Gastrocnemius medialis (tissue), 4 donors: ENCODE measurements at regions not wholly inside any gene's neighbourhood (a gene's known extent, or its start where the extent isn't known, plus 50 kb on each side); places are given as distances from the start of the nearest gene placed in this dataset.

Experiments used
- POLR2A ChIP-seq, 2 donors: fragments of 450-650 bp; IDR thresholded peaks; one replicate each; pipeline ENCODE4 v1.6.1; 2017; ENCODE audit warnings: antibody characterized with exemption in 2 of 2, mild to moderate bottlenecking in 2 of 2, moderate library complexity in 2 of 2
- TF ChIP-seq, protein P1 (sequence below), 5 experiments: fragments of 450-650 bp in 3 of 5; fragments of 200-600 bp in 2 of 5; sonication (generic) in 2 of 5; IDR thresholded peaks in 4 of 5; conservative IDR thresholded peaks in 1 of 5; 1 replicate in 4 of 5; 2 replicates in 1 of 5; pipeline ENCODE4 v1.5.1; 2016 to 2019; ENCODE audit warnings: antibody characterized with exemption in 5 of 5, mild to moderate bottlenecking in 3 of 5, moderate library complexity in 3 of 5

DNA sequence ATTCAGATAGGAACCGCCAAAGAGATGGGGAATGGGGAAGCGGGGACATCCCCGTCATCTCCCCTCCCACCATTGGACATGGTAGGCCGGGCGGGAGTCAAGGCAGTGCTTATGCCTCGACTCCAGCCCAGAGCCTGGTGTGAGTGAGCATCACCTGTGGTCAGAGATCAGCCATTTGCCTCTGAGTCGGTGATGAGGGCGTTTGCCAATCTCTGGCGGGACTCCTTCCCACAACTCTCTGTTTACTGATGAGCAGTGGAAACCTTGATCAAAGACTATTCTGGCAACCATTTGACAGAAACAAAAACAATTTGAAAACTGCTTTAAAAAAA is 63.9 kb upstream of the HES1 start:
- TF ChIP-seq, protein P1, sequence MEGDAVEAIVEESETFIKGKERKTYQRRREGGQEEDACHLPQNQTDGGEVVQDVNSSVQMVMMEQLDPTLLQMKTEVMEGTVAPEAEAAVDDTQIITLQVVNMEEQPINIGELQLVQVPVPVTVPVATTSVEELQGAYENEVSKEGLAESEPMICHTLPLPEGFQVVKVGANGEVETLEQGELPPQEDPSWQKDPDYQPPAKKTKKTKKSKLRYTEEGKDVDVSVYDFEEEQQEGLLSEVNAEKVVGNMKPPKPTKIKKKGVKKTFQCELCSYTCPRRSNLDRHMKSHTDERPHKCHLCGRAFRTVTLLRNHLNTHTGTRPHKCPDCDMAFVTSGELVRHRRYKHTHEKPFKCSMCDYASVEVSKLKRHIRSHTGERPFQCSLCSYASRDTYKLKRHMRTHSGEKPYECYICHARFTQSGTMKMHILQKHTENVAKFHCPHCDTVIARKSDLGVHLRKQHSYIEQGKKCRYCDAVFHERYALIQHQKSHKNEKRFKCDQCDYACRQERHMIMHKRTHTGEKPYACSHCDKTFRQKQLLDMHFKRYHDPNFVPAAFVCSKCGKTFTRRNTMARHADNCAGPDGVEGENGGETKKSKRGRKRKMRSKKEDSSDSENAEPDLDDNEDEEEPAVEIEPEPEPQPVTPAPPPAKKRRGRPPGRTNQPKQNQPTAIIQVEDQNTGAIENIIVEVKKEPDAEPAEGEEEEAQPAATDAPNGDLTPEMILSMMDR (IDR thresholded peaks at IDR 0.05 in 4 of 5, conservative IDR thresholded peaks at IDR 0.05 in 1 of 5), result no peak
- TF ChIP-seq POLR2A (IDR thresholded peaks at IDR 0.05), result no peak
